ENCODE measurements at regions not wholly inside any gene's neighbourhood (a gene's known extent, or its start where the extent isn't known, plus 50 kb on each side); places are given as distances from the start of the nearest gene placed in this dataset.

GRCh38 chr7:10803720-10804119 lies 170.0 kb upstream of the PHF14 start:
- TF ChIP-seq CTCF (IDR thresholded peaks at IDR 0.05) (no peak), POLR2A (IDR thresholded peaks at IDR 0.05) (no peak)
